ENCODE measurements at regions not wholly inside any gene's neighbourhood (a gene's known extent, or its start where the extent isn't known, plus 50 kb on each side); places are given as distances from the start of the nearest gene placed in this dataset.
"Not testable (repeated sequence)": the region's sequence is repeated elsewhere in the genome, so short reads cannot be mapped to it uniquely, and the experiment has no call there.

- Histone ChIP-seq H3K9me3 (no peaks in the 10 kb centered on the region), H3K4me1 (ENCODE audit: control insufficient read depth in 1 of 2, insufficient read depth in 1 of 2, low read depth in 1 of 2, low read length in 1 of 2) (no peaks in the 10 kb centered on the region), H3K27me3 (peaks cover 10% of the 10 kb centered on the region), H3K36me3 (no peaks in the 10 kb centered on the region), H3K27ac (no peak overlapping the region), H3K4me3 (ENCODE audit: low read depth in 1 of 2, low read length in 1 of 2) (no peak overlapping the region)
- TF ChIP-seq CTCF (IDR thresholded peaks at IDR 0.05): no peak
Measured at GRCh38 chr4:9602389-9602914, 158.2 kb downstream of the DEFB131A start.

- not testable (repeated sequence) for H3K9me3 ChIP-seq; H3K27ac ChIP-seq; H3K4me1 ChIP-seq (ENCODE audit: control insufficient read depth in 1 of 2, insufficient read depth in 1 of 2, low read depth in 1 of 2, low read length in 1 of 2); H3K4me3 ChIP-seq (ENCODE audit: low read depth in 1 of 2, low read length in 1 of 2); H3K36me3 ChIP-seq
- H3K27me3 ChIP-seq: peaks cover 10% of the 10 kb centered on the region
Measured at GRCh38 chr4:9604031-9604892, 160.0 kb downstream of the DEFB131A start.

- H3K4me1 ChIP-seq (ENCODE audit: control insufficient read depth in 1 of 2, insufficient read depth in 1 of 2, low read depth in 1 of 2, low read length in 1 of 2); H3K4me3 ChIP-seq (ENCODE audit: low read depth in 1 of 2, low read length in 1 of 2); H3K36me3 ChIP-seq; H3K27ac ChIP-seq; H3K9me3 ChIP-seq: not testable (repeated sequence)
- H3K27me3 ChIP-seq: peaks cover 10% of the 10 kb centered on the region
Measured at GRCh38 chr4:9604893-9605190, 160.6 kb downstream of the DEFB131A start.

GRCh38 chr4:9608300-9608699 is 164.1 kb downstream of the DEFB131A start:
- TF ChIP-seq CTCF (IDR thresholded peaks at IDR 0.05): no peak
- Histone ChIP-seq H3K36me3 (no peaks in the 10 kb centered on the region), H3K4me1 (ENCODE audit: control insufficient read depth in 1 of 2, insufficient read depth in 1 of 2, low read depth in 1 of 2, low read length in 1 of 2) (no peaks in the 10 kb centered on the region), H3K4me3 (ENCODE audit: low read depth in 1 of 2, low read length in 1 of 2) (no peak overlapping the region), H3K27me3 (peaks cover 7% of the 10 kb centered on the region), H3K9me3 (no peaks in the 10 kb centered on the region), H3K27ac (no peak overlapping the region)

- H3K4me1 ChIP-seq (ENCODE audit: control insufficient read depth in 1 of 2, insufficient read depth in 1 of 2, low read depth in 1 of 2, low read length in 1 of 2); H3K27me3 ChIP-seq; H3K4me3 ChIP-seq (ENCODE audit: low read depth in 1 of 2, low read length in 1 of 2); H3K27ac ChIP-seq; H3K9me3 ChIP-seq; H3K36me3 ChIP-seq: not testable (repeated sequence)
Measured at GRCh38 chr4:9610321-9610720, 166.1 kb downstream of the DEFB131A start.

GRCh38 chr4:9611101-9611500 is 166.9 kb downstream of the DEFB131A start:
- no peak overlapping the region for H3K27ac ChIP-seq
- H3K9me3 ChIP-seq: no peaks in the 10 kb centered on the region
- H3K27me3 ChIP-seq: no peaks in the 10 kb centered on the region
- no peaks in the 10 kb centered on the region for H3K36me3 ChIP-seq
- no peaks in the 10 kb centered on the region for H3K4me1 ChIP-seq (ENCODE audit: control insufficient read depth in 1 of 2, insufficient read depth in 1 of 2, low read depth in 1 of 2, low read length in 1 of 2)
- no peak for TF ChIP-seq CTCF (IDR thresholded peaks at IDR 0.05)
- H3K4me3 ChIP-seq (ENCODE audit: low read depth in 1 of 2, low read length in 1 of 2): no peak overlapping the region

GRCh38 chr4:9636411-9636810 is 145.0 kb upstream of the DRD5 start:
- H3K4me1 ChIP-seq (ENCODE audit: control insufficient read depth in 1 of 2, insufficient read depth in 1 of 2, low read depth in 1 of 2, low read length in 1 of 2); H3K27ac ChIP-seq; H3K9me3 ChIP-seq; H3K4me3 ChIP-seq (ENCODE audit: low read depth in 1 of 2, low read length in 1 of 2); H3K27me3 ChIP-seq; H3K36me3 ChIP-seq: not testable (repeated sequence)

All from neutrophil (primary cell).